IMR-90 (cell line): ENCODE measurements at regions not wholly inside any gene's neighbourhood (a gene's known extent, or its start where the extent isn't known, plus 50 kb on each side); places are given as distances from the start of the nearest gene placed in this dataset.
A peak's percentile ranks its signal among the peaks of the same experiment; 100 is the strongest.

Source experiments
- ATAC-seq: fragments of 200-7000 bp; cut with Tn5 transposase; 2 replicates; pipeline ENCODE4 v1.9.1; 2020; ENCODE audit warnings: low read depth, mild to moderate bottlenecking, moderate library complexity
- BruUV-seq: library from RNA; stranded (reverse); fragments of 400-500 nt; replicated peaks from 2 replicates; lab custom pipeline; 2021; lab: Mats Ljungman, UMichigan
- CTCF ChIA-PET: fragments of 300-600 bp; formaldehyde crosslinking; extraction: SDS; loops from one replicate; lab custom pipeline; 2021; ENCODE audit warnings: antibody characterized with exemption; lab: Yijun Ruan, JAX
- POLR2A ChIA-PET: fragments of 300-600 bp; sonication (Branson Sonifier 250); formaldehyde crosslinking; loops from one replicate; lab custom pipeline; 2022; ENCODE audit warnings: antibody characterized with exemption; ENCODE audit not compliant: unreplicated experiment; lab: Charles Lee
- DNase-seq: peaks from one replicate; pipeline ENCODE4 v3.0.0; 2013
- H2AFZ ChIP-seq: replicated peaks from 2 replicates; pipeline ENCODE3; 2013; ENCODE audit warnings: low read length, mild to moderate bottlenecking; ENCODE audit not compliant: poor library complexity
- H2AK5ac ChIP-seq: 2 replicates; pipeline ENCODE4 v1.6.1; 2013; ENCODE audit warnings: low read depth, low read length, inconsistent platforms
- H2AK9ac ChIP-seq: replicated peaks from 2 replicates; pipeline ENCODE3; 2013; ENCODE audit warnings: mild to moderate bottlenecking, low read depth, low read length, moderate library complexity; ENCODE audit not compliant: poor library complexity
- H2BK120ac ChIP-seq: 2 replicates; pipeline ENCODE4 v1.6.1; 2013; ENCODE audit warnings: low read depth, low read length, inconsistent platforms
- H2BK15ac ChIP-seq: 3 replicates; pipeline ENCODE4 v1.6.1; 2013; ENCODE audit warnings: low read depth, low read length, inconsistent platforms
- H2BK20ac ChIP-seq: 2 replicates; pipeline ENCODE4 v1.6.1; 2013; ENCODE audit warnings: low read depth, mild to moderate bottlenecking, inconsistent platforms, low read length, moderate library complexity
- H2BK5ac ChIP-seq: 2 replicates; pipeline ENCODE4 v1.6.1; 2013; ENCODE audit warnings: mild to moderate bottlenecking, low read depth, low read length, inconsistent platforms; ENCODE audit not compliant: poor library complexity, severe bottlenecking
- H3K14ac ChIP-seq: replicated peaks from 2 replicates; pipeline ENCODE4 v1.6.1; 2013; ENCODE audit warnings: low read depth, low read length, inconsistent platforms
- H3K18ac ChIP-seq: 2 replicates; pipeline ENCODE4 v1.6.1; 2013; ENCODE audit warnings: low read depth, low read length, control low read depth
- H3K23ac ChIP-seq: 2 replicates; pipeline ENCODE4 v1.6.1; 2013; ENCODE audit warnings: low read depth, low read length, inconsistent platforms
- H3K27ac ChIP-seq: 2 replicates; pipeline ENCODE4 v1.5.1; 2013; ENCODE audit warnings: mild to moderate bottlenecking, control low read depth, low read length; ENCODE audit not compliant: insufficient read depth
- H3K27me3 ChIP-seq: 2 replicates; pipeline ENCODE4 v1.6.1; 2013; ENCODE audit warnings: low read length; ENCODE audit not compliant: control insufficient read depth, insufficient read depth
- H3K36me3 ChIP-seq: 2 replicates; pipeline ENCODE4 v1.6.1; 2013; ENCODE audit warnings: low read length, mixed read lengths; ENCODE audit not compliant: control insufficient read depth, insufficient read depth
- H3K4ac ChIP-seq: 2 replicates; pipeline ENCODE4 v1.6.1; 2013; ENCODE audit warnings: low read depth, low read length, inconsistent platforms
- H3K4me1 ChIP-seq: 2 replicates; pipeline ENCODE4 v1.6.1; 2013; ENCODE audit warnings: low read length, mixed read lengths; ENCODE audit not compliant: control insufficient read depth, insufficient read depth
- H3K4me2 ChIP-seq: 2 replicates; pipeline ENCODE4 v1.6.1; 2013; ENCODE audit warnings: low read depth, mild to moderate bottlenecking, control low read depth, low read length, moderate library complexity
- H3K4me3 ChIP-seq: 2 replicates; pipeline ENCODE4 v1.5.1; 2013; ENCODE audit warnings: low read depth, mild to moderate bottlenecking, control low read depth, low read length, moderate library complexity; ENCODE audit not compliant: insufficient read depth
- H3K56ac ChIP-seq: 2 replicates; pipeline ENCODE4 v1.6.1; 2013; ENCODE audit warnings: low read length, inconsistent platforms; ENCODE audit not compliant: insufficient read depth; ENCODE audit errors: extremely low read depth
- H3K79me1 ChIP-seq, 2 experiments: 2 replicates each; pipeline ENCODE4 v1.6.1; 2013; ENCODE audit warnings: low read length in 2 of 2, inconsistent platforms in 1 of 2, low read depth in 1 of 2
- H3K9ac ChIP-seq: 2 replicates; pipeline ENCODE4 v1.6.1; 2013; ENCODE audit warnings: low read depth, low read length, control low read depth
- H3K9me1 ChIP-seq: 2 replicates; pipeline ENCODE4 v1.6.1; 2013; ENCODE audit warnings: low read length, inconsistent platforms; ENCODE audit not compliant: insufficient read depth
- H3K9me3 ChIP-seq: 2 replicates; pipeline ENCODE4 v1.6.1; 2013; ENCODE audit warnings: low read length; ENCODE audit not compliant: control insufficient read depth, insufficient read depth
- H4K20me1 ChIP-seq: 2 replicates; pipeline ENCODE4 v1.6.1; 2013; ENCODE audit warnings: low read length, inconsistent platforms; ENCODE audit not compliant: insufficient read depth
- H4K5ac ChIP-seq: 2 replicates; pipeline ENCODE4 v1.6.1; 2013; ENCODE audit warnings: mild to moderate bottlenecking, low read depth, low read length, control low read depth
- H4K8ac ChIP-seq, 2 experiments: 2 replicates each; pipeline ENCODE4 v1.6.1; 2013; ENCODE audit warnings: low read depth in 2 of 2, low read length in 2 of 2, control low read depth in 1 of 2, inconsistent platforms in 1 of 2
- H4K91ac ChIP-seq: 2 replicates; pipeline ENCODE4 v1.6.1; 2013; ENCODE audit warnings: low read depth, low read length, inconsistent platforms; ENCODE audit not compliant: insufficient read depth
- BHLHE40 ChIP-seq: fragments of 150-350 bp; IDR thresholded peaks from 2 replicates; pipeline ENCODE4 v1.6.1; 2016; ENCODE audit warnings: mild to moderate bottlenecking, low read depth, low read length
- CEBPB ChIP-seq: IDR thresholded peaks from 2 replicates; pipeline ENCODE4 v1.6.1; 2012; ENCODE audit warnings: low read depth, low read length, improper control_type of control experiment
- CHD1 ChIP-seq: IDR thresholded peaks from 2 replicates; pipeline ENCODE4 v1.6.1; 2012; ENCODE audit warnings: low read depth, low read length, improper control_type of control experiment
- CTCF ChIP-seq: conservative IDR thresholded peaks from 2 replicates; pipeline ENCODE4 v1.5.1; 2012; ENCODE audit warnings: mild to moderate bottlenecking, low read depth, low read length, improper control_type of control experiment
- FOS ChIP-seq: fragments of 150-350 bp; IDR thresholded peaks from 2 replicates; pipeline ENCODE4 v1.6.1; 2016; ENCODE audit warnings: low read depth, low read length
- MXI1 ChIP-seq: IDR thresholded peaks from 2 replicates; pipeline ENCODE4 v1.6.1; 2012; ENCODE audit warnings: low read depth, mild to moderate bottlenecking, low read length, moderate library complexity, borderline replicate concordance
- NFE2L2 ChIP-seq: fragments of 150-350 bp; IDR thresholded peaks from 2 replicates; pipeline ENCODE4 v1.6.1; 2016; ENCODE audit warnings: low read depth, mild to moderate bottlenecking, low read length
- POLR2A ChIP-seq: IDR thresholded peaks from 2 replicates; pipeline ENCODE4 v1.6.1; 2012; ENCODE audit warnings: mild to moderate bottlenecking, low read depth, low read length
- RAD21 ChIP-seq: IDR thresholded peaks from 2 replicates; pipeline ENCODE4 v1.6.1; 2012; ENCODE audit warnings: low read length, improper control_type of control experiment
- RCOR1 ChIP-seq: IDR thresholded peaks from 2 replicates; pipeline ENCODE4 v1.6.1; 2012; ENCODE audit warnings: mild to moderate bottlenecking, low read length, improper control_type of control experiment; ENCODE audit not compliant: insufficient replicate concordance
- RFX5 ChIP-seq: IDR thresholded peaks from 2 replicates; pipeline ENCODE4 v1.8.0; 2012; ENCODE audit warnings: low read depth, mild to moderate bottlenecking, low read length, moderate library complexity
- SMC3 ChIP-seq: fragments of 150-350 bp; IDR thresholded peaks from 2 replicates; pipeline ENCODE4 v1.6.1; 2016; ENCODE audit warnings: low read depth, mild to moderate bottlenecking, antibody characterized with exemption, low read length, moderate library complexity
- WGBS, 2 experiments: methylation state at CpG; one replicate each; pipeline versions ENCODE4 v1.1.5 to v1.1.7; 2013; ENCODE audit warnings: missing lambda C conversion rate in 2 of 2; ENCODE audit not compliant: insufficient read length in 1 of 2; ENCODE audit errors: extremely low coverage in 2 of 2; 5-methylcytosine and 5-hydroxymethylcytosine counted together
- dilution Hi-C: fragments of 300-500 bp; cut with HindIII; formaldehyde crosslinking; loops from one replicate; pipeline ENCODE4 v1.14.3; 2018; ENCODE audit warnings: low sequenced_read_pairs; ENCODE audit not compliant: unreplicated experiment
- in situ Hi-C: fragments of 300-500 bp; cut with MboI; formaldehyde crosslinking; loops from 3 replicates; pipeline ENCODE4 v1.14.3; 2019; ENCODE audit warnings: low sequenced_read_pairs, inconsistent platforms, mixed read lengths
- intact Hi-C: fragments of 100-400 bp; cut with micrococcal nuclease; formaldehyde crosslinking; loops from 2 replicates; pipeline ENCODE4 v1.10.0; 2022
- TF ChIP-seq, protein P1 (sequence below): fragments of 150-350 bp; IDR thresholded peaks from 2 replicates; pipeline ENCODE4 v1.6.1; 2016; ENCODE audit warnings: low read depth, mild to moderate bottlenecking, low read length, moderate library complexity, borderline replicate concordance

DNA sequence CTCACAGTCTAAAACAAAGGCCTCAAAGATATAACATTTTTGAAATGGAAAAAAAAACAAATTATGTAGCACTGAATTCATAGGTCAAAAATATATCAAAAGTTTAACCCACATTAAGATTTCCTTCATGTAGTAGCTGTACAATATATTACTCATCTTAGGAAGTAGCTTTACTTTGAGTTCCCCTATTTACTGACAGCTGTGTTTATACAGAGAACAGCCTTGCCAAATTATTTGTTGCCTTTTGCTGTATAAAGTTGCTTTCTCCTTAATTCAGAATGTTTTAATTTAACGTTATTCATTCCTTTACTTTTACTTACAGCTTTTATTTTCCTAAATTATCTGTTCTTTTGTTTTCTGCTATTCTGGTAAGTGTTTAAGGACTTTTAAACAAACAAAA, 181.0 kb downstream of the COL12A1 start:
- no peak overlapping the region for H2BK20ac ChIP-seq
- no peak overlapping the region for H2BK5ac ChIP-seq
- H3K79me1 ChIP-seq = no peaks in the 10 kb centered on the region
- H4K20me1 ChIP-seq = no peaks in the 10 kb centered on the region
- TF ChIP-seq CTCF = no peak
- no peak for TF ChIP-seq CEBPB
- TF ChIP-seq NFE2L2 = no peak
- TF ChIP-seq BHLHE40 = no peak
- no peak for TF ChIP-seq RAD21
- TF ChIP-seq RCOR1 = no peak
- TF ChIP-seq, protein P1, sequence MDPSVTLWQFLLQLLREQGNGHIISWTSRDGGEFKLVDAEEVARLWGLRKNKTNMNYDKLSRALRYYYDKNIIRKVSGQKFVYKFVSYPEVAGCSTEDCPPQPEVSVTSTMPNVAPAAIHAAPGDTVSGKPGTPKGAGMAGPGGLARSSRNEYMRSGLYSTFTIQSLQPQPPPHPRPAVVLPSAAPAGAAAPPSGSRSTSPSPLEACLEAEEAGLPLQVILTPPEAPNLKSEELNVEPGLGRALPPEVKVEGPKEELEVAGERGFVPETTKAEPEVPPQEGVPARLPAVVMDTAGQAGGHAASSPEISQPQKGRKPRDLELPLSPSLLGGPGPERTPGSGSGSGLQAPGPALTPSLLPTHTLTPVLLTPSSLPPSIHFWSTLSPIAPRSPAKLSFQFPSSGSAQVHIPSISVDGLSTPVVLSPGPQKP = no peak
- TF ChIP-seq MXI1 = no peak
- TF ChIP-seq RFX5 = no peak
- TF ChIP-seq SMC3 = no peak
- no peak for TF ChIP-seq FOS
- no peak for TF ChIP-seq CHD1
- no peak for TF ChIP-seq POLR2A
- CTCF ChIA-PET = no interaction called here
- intact Hi-C loops = no loop called here
- H3K9me3 ChIP-seq = peaks cover 3% of the 10 kb centered on the region; the same call in 1 of the 2 replicates
- H2AK5ac ChIP-seq = no peak overlapping the region
- no peak overlapping the region for H3K56ac ChIP-seq
- no peak overlapping the region for H2AK9ac ChIP-seq
- dilution Hi-C loops = no loop called here
- no peak overlapping the region for H3K23ac ChIP-seq
- H3K36me3 ChIP-seq = no peaks in the 10 kb centered on the region
- peaks cover 2% of the 10 kb centered on the region for H3K4me1 ChIP-seq
- H3K9me1 ChIP-seq = peaks cover 2% of the 10 kb centered on the region; the same call in 1 of the 2 replicates
- WGBS, 2 experiments = no CpG with 5 or more reads among the region's 1 CpG
- ATAC-seq (peak; percentile 75), DNase-seq (peak; percentile 72)
- H2AFZ ChIP-seq = no peak overlapping the region
- H4K5ac ChIP-seq = no peak overlapping the region
- no peak overlapping the region for H3K27ac ChIP-seq
- H2BK120ac ChIP-seq = no peak overlapping the region
- H4K8ac ChIP-seq = no peak overlapping the region
- H3K4me2 ChIP-seq = no peak overlapping the region
- no peak overlapping the region for H3K4me3 ChIP-seq
- H3K27me3 ChIP-seq = no peaks in the 10 kb centered on the region
- no peak overlapping the region for H3K4ac ChIP-seq
- H3K18ac ChIP-seq = no peak overlapping the region
- no peak overlapping the region; the same call in 2 of the 3 replicates for H2BK15ac ChIP-seq
- POLR2A ChIA-PET = no interaction called here
- H3K14ac ChIP-seq = no peak overlapping the region
- no TSS peak for BruUV-seq
- no peak overlapping the region for H4K91ac ChIP-seq
- H3K9ac ChIP-seq = no peak overlapping the region
- in situ Hi-C loops = no loop called here
